ENCODE measurements at regions not wholly inside any gene's neighbourhood (a gene's known extent, or its start where the extent isn't known, plus 50 kb on each side); places are given as distances from the start of the nearest gene placed in this dataset.

DNA sequence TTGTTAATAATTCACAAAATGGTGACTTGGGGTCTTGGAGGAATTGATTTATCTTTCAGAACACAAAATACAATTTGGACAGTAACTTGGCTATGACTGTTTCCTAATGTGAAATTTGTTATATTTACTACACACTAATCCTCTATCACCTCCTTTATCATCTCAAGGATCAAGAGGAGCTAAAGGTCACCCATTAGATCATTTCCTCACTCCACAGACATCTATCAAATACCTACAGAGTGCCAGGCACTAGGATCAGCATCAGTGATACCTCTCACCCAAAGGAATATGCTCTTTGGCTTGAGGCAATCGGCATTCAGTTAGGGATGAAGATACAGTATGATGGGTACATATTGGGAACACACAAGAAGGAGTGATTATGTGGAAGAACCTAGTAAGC, 132.1 kb downstream of the INHBA start:
- no peak overlapping the region for H3K14ac ChIP-seq (ENCODE audit: insufficient read depth, low read length)
- no peak overlapping the region for H3K18ac ChIP-seq (ENCODE audit: insufficient read length, low read depth, low read length)
- no peak overlapping the region for H2BK15ac ChIP-seq (ENCODE audit: low read depth, low read length)
- H3K4me2 ChIP-seq (ENCODE audit: insufficient read depth, insufficient read length, low read length), result no peak overlapping the region
- DNase-seq, result no peak
- no peaks in the 10 kb centered on the region for H3K79me1 ChIP-seq (ENCODE audit: insufficient read depth, low read depth, low read length, poor library complexity, severe bottlenecking)
- H3K4me1 ChIP-seq (ENCODE audit: insufficient read depth, low read length), result 0 out of 2 replicates have a peak, but pooled peaks cover 3% of the 10 kb centered on the region
- no peak overlapping the region for H3K4me3 Mint-ChIP-seq
- H3T11ph ChIP-seq (ENCODE audit: low read length), result no peak overlapping the region
- H3K36me3 Mint-ChIP-seq (ENCODE audit: insufficient read depth in 1 of 3, low read depth in 3 of 3), result peaks cover 0 to 2% (median 1%) of the 10 kb centered on the region in 3 experiments; a peak in 2 of 7 replicates
- H3K9ac ChIP-seq (ENCODE audit: extremely low read depth, insufficient read length, low read length), result no peak overlapping the region
- WGBS (ENCODE audit: extremely low coverage, insufficient read length, low lambda C conversion rate), result no CpG with 5 or more reads among the region's 1 CpG
- H3K23ac ChIP-seq (ENCODE audit: insufficient read length, low read depth, low read length), result no peak overlapping the region
- H4K91ac ChIP-seq (ENCODE audit: insufficient read length, low read depth, low read length), result no peak overlapping the region
- no peak overlapping the region for H2AFZ ChIP-seq (ENCODE audit: low read length)
- H3K4ac ChIP-seq (ENCODE audit: low read depth, low read length), result no peak overlapping the region
- no peak overlapping the region for H3K27ac ChIP-seq (ENCODE audit: insufficient read length, low read depth, low read length)
- H4K20me1 ChIP-seq (ENCODE audit: control insufficient read depth, insufficient read depth, insufficient read length), result no peaks in the 10 kb centered on the region
- H3K9me3 Mint-ChIP-seq, result no peaks in the 10 kb centered on the region
- H3K27ac Mint-ChIP-seq, result no peak overlapping the region
- no peak overlapping the region for H4K8ac ChIP-seq (replicated peaks; ENCODE audit: insufficient read length, low read depth, low read length)
- no peaks in the 10 kb centered on the region for H3K79me2 ChIP-seq (ENCODE audit: insufficient read depth, low read length)
- H2BK120ac ChIP-seq (ENCODE audit: low read depth, low read length, poor library complexity, severe bottlenecking), result no peak overlapping the region
- no peak overlapping the region for H2BK20ac ChIP-seq (ENCODE audit: low read depth, low read length, poor library complexity, severe bottlenecking)
- no peaks in the 10 kb centered on the region for H3K23me2 ChIP-seq (ENCODE audit: insufficient read length, low read depth, low read length, poor library complexity, severe bottlenecking)
- H3K27me3 ChIP-seq (ENCODE audit: insufficient read depth, low read length), result no peaks in the 10 kb centered on the region
- no peak overlapping the region for H2BK5ac ChIP-seq (ENCODE audit: insufficient read length, low read length)
- no peak overlapping the region for H2BK12ac ChIP-seq (ENCODE audit: insufficient read length, low read depth, low read length)
- no peaks in the 10 kb centered on the region for H3K9me3 ChIP-seq (ENCODE audit: control insufficient read depth, low read depth, low read length)
- TF ChIP-seq, protein P1, sequence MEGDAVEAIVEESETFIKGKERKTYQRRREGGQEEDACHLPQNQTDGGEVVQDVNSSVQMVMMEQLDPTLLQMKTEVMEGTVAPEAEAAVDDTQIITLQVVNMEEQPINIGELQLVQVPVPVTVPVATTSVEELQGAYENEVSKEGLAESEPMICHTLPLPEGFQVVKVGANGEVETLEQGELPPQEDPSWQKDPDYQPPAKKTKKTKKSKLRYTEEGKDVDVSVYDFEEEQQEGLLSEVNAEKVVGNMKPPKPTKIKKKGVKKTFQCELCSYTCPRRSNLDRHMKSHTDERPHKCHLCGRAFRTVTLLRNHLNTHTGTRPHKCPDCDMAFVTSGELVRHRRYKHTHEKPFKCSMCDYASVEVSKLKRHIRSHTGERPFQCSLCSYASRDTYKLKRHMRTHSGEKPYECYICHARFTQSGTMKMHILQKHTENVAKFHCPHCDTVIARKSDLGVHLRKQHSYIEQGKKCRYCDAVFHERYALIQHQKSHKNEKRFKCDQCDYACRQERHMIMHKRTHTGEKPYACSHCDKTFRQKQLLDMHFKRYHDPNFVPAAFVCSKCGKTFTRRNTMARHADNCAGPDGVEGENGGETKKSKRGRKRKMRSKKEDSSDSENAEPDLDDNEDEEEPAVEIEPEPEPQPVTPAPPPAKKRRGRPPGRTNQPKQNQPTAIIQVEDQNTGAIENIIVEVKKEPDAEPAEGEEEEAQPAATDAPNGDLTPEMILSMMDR (conservative IDR thresholded peaks at IDR 0.05), result no peak
- no peaks in the 10 kb centered on the region for H3K27me3 Mint-ChIP-seq (ENCODE audit: low read depth)
- peaks cover 27 to 32% of the 10 kb centered on the region in 2 experiments for H3K4me1 Mint-ChIP-seq
- H2AK5ac ChIP-seq (ENCODE audit: insufficient read length, low read length), result no peak overlapping the region
- H4K5ac ChIP-seq (ENCODE audit: insufficient read length, low read depth, low read length), result no peak overlapping the region
- no peak overlapping the region for H3K56ac ChIP-seq (ENCODE audit: insufficient read length, low read depth, low read length)

Measured in H9 (cell line).